Activated naive CD4-positive, alpha-beta T cell treated with anti-CD3 and anti-CD28 coated beads, Interleukin-2, amount 50 U/mL, for 72 hours (primary cell): ENCODE measurements at regions not wholly inside any gene's neighbourhood (a gene's known extent, or its start where the extent isn't known, plus 50 kb on each side); places are given as distances from the start of the nearest gene placed in this dataset.

Experiments
- ATAC-seq, 2 donors: fragments of 150-1000 bp; cut with Tn5 transposase; 2 replicates each; pipeline ENCODE4 v1.10.0; 2021; ENCODE audit warnings: mild to moderate bottlenecking in 2 of 2, moderate library complexity in 2 of 2
- DNase-seq, 2 donors: peaks; one replicate each; pipeline ENCODE4 v3.0.0; 2021 to 2022; ENCODE audit warnings: low spot score in 2 of 2
- H3K27ac Mint-ChIP-seq, 2 donors: one replicate each; pipeline ENCODE4 v1.8.0; 2022; ENCODE audit warnings: mild to moderate bottlenecking in 2 of 2, mixed read lengths in 2 of 2
- H3K36me3 Mint-ChIP-seq, 2 donors: one replicate each; pipeline ENCODE4 v1.8.0; 2022; ENCODE audit warnings: mixed read lengths in 2 of 2
- H3K9me3 Mint-ChIP-seq, 2 donors: one replicate each; pipeline ENCODE4 v1.8.0; 2022; ENCODE audit warnings: mixed read lengths in 2 of 2

- Mint-ChIP-seq H3K9me3 (no peaks in the 10 kb centered on the region), H3K27ac (no peak overlapping the region), H3K36me3 (no peaks in the 10 kb centered on the region)
- DNase-seq (no peak), ATAC-seq (no peak)
Observed at GRCh38 chr5:2185646-2186471, 303.1 kb upstream of the IRX4 start.

GRCh38 chr5:2184563-2185540, 302.1 kb upstream of the IRX4 start:
- DNase-seq (no peak), ATAC-seq (no peak)
- no peaks in the 10 kb centered on the region for H3K36me3 Mint-ChIP-seq
- H3K9me3 Mint-ChIP-seq, result no peaks in the 10 kb centered on the region
- no peak overlapping the region for H3K27ac Mint-ChIP-seq

- H3K9me3 Mint-ChIP-seq, result no peaks in the 10 kb centered on the region
Observed at GRCh38 chr5:2184026-2184366, 301.3 kb upstream of the IRX4 start.

GRCh38 chr5:2183154-2184025, 300.7 kb upstream of the IRX4 start:
- Mint-ChIP-seq H3K27ac (no peak overlapping the region), H3K36me3 (no peaks in the 10 kb centered on the region), H3K9me3 (no peaks in the 10 kb centered on the region)
- no peak for DNase-seq
- ATAC-seq, result no peak

More at GRCh38 chr5:2184026-2184366, 301.3 kb upstream of the IRX4 start:
- H3K36me3 Mint-ChIP-seq, result no peaks in the 10 kb centered on the region
- no peak for DNase-seq
- ATAC-seq, result no peak
- no peak overlapping the region for H3K27ac Mint-ChIP-seq

- no peaks in the 10 kb centered on the region for H3K36me3 Mint-ChIP-seq
- DNase-seq, result no peak
- H3K9me3 Mint-ChIP-seq, result no peaks in the 10 kb centered on the region
- no peak overlapping the region for H3K27ac Mint-ChIP-seq
- ATAC-seq, result no peak
Observed at GRCh38 chr5:2182020-2182419, 299.3 kb upstream of the IRX4 start.

- Mint-ChIP-seq H3K27ac (no peak overlapping the region), H3K36me3 (no peaks in the 10 kb centered on the region), H3K9me3 (no peaks in the 10 kb centered on the region)
- DNase-seq (no peak), ATAC-seq (no peak)
Observed at GRCh38 chr5:2181557-2181956, 298.8 kb upstream of the IRX4 start.

GRCh38 chr5:2181149-2181548, 298.4 kb upstream of the IRX4 start:
- ATAC-seq, result no peak
- DNase-seq, result no peak
- Mint-ChIP-seq H3K36me3 (no peaks in the 10 kb centered on the region), H3K27ac (no peak overlapping the region), H3K9me3 (no peaks in the 10 kb centered on the region)

GRCh38 chr5:2180456-2180855, 297.7 kb upstream of the IRX4 start:
- no peak overlapping the region for H3K27ac Mint-ChIP-seq
- no peaks in the 10 kb centered on the region for H3K36me3 Mint-ChIP-seq
- DNase-seq, result no peak
- no peaks in the 10 kb centered on the region for H3K9me3 Mint-ChIP-seq
- ATAC-seq, result no peak

- no peak for DNase-seq
- H3K9me3 Mint-ChIP-seq, result no peaks in the 10 kb centered on the region
- ATAC-seq, result no peak
Observed at GRCh38 chr5:2179861-2180260, 297.1 kb upstream of the IRX4 start.

GRCh38 chr5:2178528-2178927, 295.8 kb upstream of the IRX4 start:
- no peaks in the 10 kb centered on the region for H3K9me3 Mint-ChIP-seq
- no peaks in the 10 kb centered on the region for H3K36me3 Mint-ChIP-seq
- ATAC-seq (no peak), DNase-seq (no peak)
- no peak overlapping the region for H3K27ac Mint-ChIP-seq

More at GRCh38 chr5:2179861-2180260, 297.1 kb upstream of the IRX4 start:
- no peak overlapping the region for H3K27ac Mint-ChIP-seq
- H3K36me3 Mint-ChIP-seq, result no peaks in the 10 kb centered on the region

- ATAC-seq (no peak), DNase-seq (no peak)
- H3K27ac Mint-ChIP-seq, result no peak overlapping the region
- H3K9me3 Mint-ChIP-seq, result no peaks in the 10 kb centered on the region
- no peaks in the 10 kb centered on the region for H3K36me3 Mint-ChIP-seq
Observed at GRCh38 chr5:2178071-2178477, 295.3 kb upstream of the IRX4 start.

- DNase-seq (no peak), ATAC-seq (no peak)
- H3K9me3 Mint-ChIP-seq, result no peaks in the 10 kb centered on the region
- H3K36me3 Mint-ChIP-seq, result no peaks in the 10 kb centered on the region
- H3K27ac Mint-ChIP-seq, result no peak overlapping the region
Observed at GRCh38 chr5:2177244-2177643, 294.5 kb upstream of the IRX4 start.

GRCh38 chr5:2176581-2176980, 293.9 kb upstream of the IRX4 start:
- H3K9me3 Mint-ChIP-seq, result no peaks in the 10 kb centered on the region
- no peaks in the 10 kb centered on the region for H3K36me3 Mint-ChIP-seq
- ATAC-seq, result no peak
- H3K27ac Mint-ChIP-seq, result no peak overlapping the region
- DNase-seq, result no peak

GRCh38 chr5:2175842-2176404, 293.2 kb upstream of the IRX4 start:
- Mint-ChIP-seq H3K27ac (peak overlapping the region in 1 of 2 donors; percentile 22), H3K9me3 (no peaks in the 10 kb centered on the region), H3K36me3 (no peaks in the 10 kb centered on the region)
- no peak for ATAC-seq
- DNase-seq, result no peak

GRCh38 chr5:2175041-2175440, 292.3 kb upstream of the IRX4 start:
- no peak overlapping the region for H3K27ac Mint-ChIP-seq
- DNase-seq, result no peak
- H3K9me3 Mint-ChIP-seq, result no peaks in the 10 kb centered on the region
- H3K36me3 Mint-ChIP-seq, result no peaks in the 10 kb centered on the region
- ATAC-seq, result no peak

- Mint-ChIP-seq H3K9me3 (no peaks in the 10 kb centered on the region), H3K27ac (no peak overlapping the region), H3K36me3 (no peaks in the 10 kb centered on the region)
- ATAC-seq (no peak), DNase-seq (no peak)
Observed at GRCh38 chr5:2174538-2174937, 291.8 kb upstream of the IRX4 start.
